OCI-LY7 (cell line): ENCODE measurements at regions not wholly inside any gene's neighbourhood (a gene's known extent, or its start where the extent isn't known, plus 50 kb on each side); places are given as distances from the start of the nearest gene placed in this dataset.

Experiments
- BruUV-seq: library from RNA; stranded (reverse); fragments of 400-500 nt; replicated peaks from 2 replicates; lab custom pipeline; 2021; lab: Mats Ljungman, UMichigan
- CTCF ChIA-PET: fragments of 300-600 bp; sonication (Branson Sonifier 250); formaldehyde crosslinking; loops from one replicate; lab custom pipeline; 2022; ENCODE audit warnings: antibody characterized with exemption; ENCODE audit not compliant: unreplicated experiment; lab: Charles Lee
- POLR2A ChIA-PET: fragments of 300-600 bp; sonication (Branson Sonifier 250); formaldehyde crosslinking; loops from one replicate; lab custom pipeline; 2022; ENCODE audit warnings: antibody characterized with exemption; lab: Charles Lee
- DNase-seq: peaks from one replicate; pipeline ENCODE4 v3.0.0-alpha.2; 2015; ENCODE audit warnings: low spot score
- H2AFZ ChIP-seq: fragments of 200-600 bp; sonication (generic), shearing (Covaris generic); 2 replicates; pipeline ENCODE4 v1.6.1; 2014; ENCODE audit warnings: mild to moderate bottlenecking, antibody characterized with exemption, low read length, moderate library complexity
- H3K27ac ChIP-seq: fragments of 200-600 bp; sonication (generic); 2 replicates; pipeline ENCODE4 v1.5.1; 2014; ENCODE audit warnings: mixed run types, low read depth, mild to moderate bottlenecking, moderate library complexity, low read length, inconsistent platforms; ENCODE audit not compliant: poor library complexity, severe bottlenecking
- H3K36me3 ChIP-seq: fragments of 200-600 bp; sonication (generic); 2 replicates; pipeline ENCODE4 v1.6.1; 2014; ENCODE audit warnings: mild to moderate bottlenecking, antibody characterized with exemption, low read length, moderate library complexity, mixed read lengths; ENCODE audit not compliant: insufficient read depth
- H3K4me1 ChIP-seq: fragments of 200-600 bp; sonication (generic); 2 replicates; pipeline ENCODE4 v1.5.1; 2014; ENCODE audit warnings: mild to moderate bottlenecking, low read length; ENCODE audit not compliant: insufficient read depth, poor library complexity, severe bottlenecking
- H3K4me2 ChIP-seq: fragments of 200-600 bp; sonication (generic); 2 replicates; pipeline ENCODE4 v1.6.1; 2014; ENCODE audit warnings: mild to moderate bottlenecking, low read length
- H3K4me3 ChIP-seq: fragments of 200-600 bp; sonication (generic); 2 replicates; pipeline ENCODE4 v1.5.1; 2014; ENCODE audit warnings: mild to moderate bottlenecking, low read depth, low read length; ENCODE audit not compliant: poor library complexity, severe bottlenecking
- H3K79me2 ChIP-seq: fragments of 200-600 bp; sonication (generic); 2 replicates; pipeline ENCODE4 v1.6.1; 2016; ENCODE audit warnings: low read depth, mild to moderate bottlenecking, low read length, moderate library complexity, mixed read lengths; ENCODE audit not compliant: insufficient read depth
- H3K9me2 ChIP-seq: fragments of 200-600 bp; sonication (generic); 2 replicates; pipeline ENCODE4 v1.6.1; 2016; ENCODE audit warnings: mild to moderate bottlenecking, low read length, mixed read lengths; ENCODE audit not compliant: insufficient read depth
- H3K9me3 ChIP-seq: fragments of 200-600 bp; sonication (generic); 2 replicates; pipeline ENCODE4 v1.6.1; 2014; ENCODE audit warnings: mild to moderate bottlenecking, mixed run types, low read length, mixed read lengths
- H4K20me1 ChIP-seq: fragments of 200-600 bp; sonication (generic); 2 replicates; pipeline ENCODE4 v1.6.1; 2014; ENCODE audit warnings: mild to moderate bottlenecking, antibody characterized with exemption, low read length, moderate library complexity, mixed read lengths; ENCODE audit not compliant: insufficient read depth
- CTCF ChIP-seq: fragments of 200-600 bp; sonication (generic); conservative IDR thresholded peaks from 2 replicates; pipeline ENCODE4 v1.5.1; 2014; ENCODE audit warnings: mild to moderate bottlenecking, antibody characterized with exemption, low read length, moderate library complexity, mixed read lengths
- EZH2phosphoT487 ChIP-seq: fragments of 200-600 bp; sonication (generic); IDR thresholded peaks from 2 replicates; pipeline ENCODE4 v1.6.1; 2018; ENCODE audit warnings: low read depth, borderline replicate concordance, mild to moderate bottlenecking, mixed run types, antibody characterized with exemption, low read length, moderate library complexity, mixed read lengths
- intact Hi-C: fragments of 100-400 bp; cut with micrococcal nuclease; formaldehyde crosslinking; loops from one replicate; pipeline ENCODE4 v1.10.0; 2022; ENCODE audit not compliant: unreplicated experiment

GRCh38 chr2:145260674-145261073 is 740.8 kb upstream of the ZEB2 start:
- intact Hi-C loops = no loop called here
- Histone ChIP-seq H3K79me2 (no peaks in the 10 kb centered on the region), H3K4me1 (no peaks in the 10 kb centered on the region), H3K9me3 (no peaks in the 10 kb centered on the region), H3K36me3 (no peaks in the 10 kb centered on the region), H3K4me2 (no peak overlapping the region), H2AFZ (no peak overlapping the region), H3K27ac (no peak overlapping the region), H4K20me1 (no peaks in the 10 kb centered on the region), H3K9me2 (no peaks in the 10 kb centered on the region), H3K4me3 (no peak overlapping the region)
- ChIA-PET POLR2A (no interaction called here), CTCF (no interaction called here)
- no TSS peak for BruUV-seq
- no peak for DNase-seq
- TF ChIP-seq EZH2phosphoT487 (no peak), CTCF (no peak)

DNA sequence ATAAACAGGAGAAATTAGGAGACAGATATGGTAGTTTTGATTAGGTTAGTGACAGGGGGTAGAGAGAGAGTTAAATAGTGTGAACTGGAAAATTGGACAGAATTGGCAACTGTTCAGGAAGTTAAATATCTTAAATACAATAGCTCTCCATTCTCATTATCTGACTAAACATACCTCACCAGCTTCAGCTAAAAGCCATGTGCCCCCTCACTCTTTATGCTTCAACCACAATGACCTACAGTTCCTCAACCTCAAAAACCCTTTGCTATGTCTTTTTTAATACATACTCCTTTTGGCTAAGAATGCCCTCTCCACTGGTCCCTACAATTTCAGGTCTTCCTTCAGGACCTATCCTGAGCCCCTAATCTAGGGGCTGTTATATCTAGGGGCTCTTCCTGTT is 740.2 kb upstream of the ZEB2 start:
- POLR2A ChIA-PET = interaction anchor here (0.7 to 1.3 kb wide), 3 partner anchors 13 to 124 kb away, joined by 3 to 8 read pairs (median 4); no protein-coding TSS in a partner anchor
- DNase-seq = no peak
- CTCF ChIA-PET = no interaction called here
- H3K9me2 ChIP-seq = no peaks in the 10 kb centered on the region
- no peak for TF ChIP-seq EZH2phosphoT487
- intact Hi-C loops = no loop called here
- H4K20me1 ChIP-seq = no peaks in the 10 kb centered on the region
- H3K4me2 ChIP-seq = no peak overlapping the region
- no peaks in the 10 kb centered on the region for H3K36me3 ChIP-seq
- H2AFZ ChIP-seq = no peak overlapping the region
- H3K9me3 ChIP-seq = no peaks in the 10 kb centered on the region
- BruUV-seq = no TSS peak
- no peaks in the 10 kb centered on the region for H3K79me2 ChIP-seq
- no peak overlapping the region for H3K27ac ChIP-seq
- H3K4me1 ChIP-seq = no peaks in the 10 kb centered on the region
- no peak overlapping the region for H3K4me3 ChIP-seq

- no TSS peak for BruUV-seq
- no peak for DNase-seq
- H3K27ac ChIP-seq = no peak overlapping the region
- no peaks in the 10 kb centered on the region for H3K36me3 ChIP-seq
- H3K9me2 ChIP-seq = no peaks in the 10 kb centered on the region
- ChIA-PET POLR2A (interaction anchor here (1.2 to 2.2 kb wide), 4 partner anchors 11 to 125 kb away, joined by 4 to 13 read pairs (median 8); no protein-coding TSS in a partner anchor), CTCF (no interaction called here)
- intact Hi-C loops = no loop called here
- no peaks in the 10 kb centered on the region for H3K9me3 ChIP-seq
- no peaks in the 10 kb centered on the region for H3K4me1 ChIP-seq
- H3K4me3 ChIP-seq = no peak overlapping the region
- no peak for TF ChIP-seq EZH2phosphoT487
- TF ChIP-seq CTCF = no peak
- H2AFZ ChIP-seq = no peak overlapping the region
- H3K79me2 ChIP-seq = no peaks in the 10 kb centered on the region
- no peak overlapping the region for H3K4me2 ChIP-seq
- H4K20me1 ChIP-seq = no peaks in the 10 kb centered on the region
Observed at GRCh38 chr2:145258903-145259579, 739.1 kb upstream of the ZEB2 start.
